Activated gamma-delta T cell treated with anti-CD3 and anti-CD28 coated beads, Interleukin-2, amount 50 U/mL, for 16 hours (primary cell): ENCODE measurements at regions not wholly inside any gene's neighbourhood (a gene's known extent, or its start where the extent isn't known, plus 50 kb on each side); places are given as distances from the start of the nearest gene placed in this dataset.

Experiments
- DNase-seq: peaks from one replicate; pipeline ENCODE4 v3.0.0-alpha.2; 2020; ENCODE audit warnings: low read depth

- DNase-seq, result no peak
These were observed 108.4 kb upstream of the TNFAIP3 start for GRCh38 chr6:137758661-137759060.

GRCh38 chr6:137759624-137760023 is 107.4 kb upstream of the TNFAIP3 start:
- no peak for DNase-seq

GRCh38 chr6:137761072-137761471 is 106.0 kb upstream of the TNFAIP3 start:
- no peak for DNase-seq

- no peak for DNase-seq
These were observed 105.6 kb upstream of the TNFAIP3 start for GRCh38 chr6:137761487-137761886.

GRCh38 chr6:137762168-137763090 is 104.6 kb upstream of the TNFAIP3 start:
- DNase-seq, result no peak

- no peak for DNase-seq
These were observed 103.6 kb upstream of the TNFAIP3 start for GRCh38 chr6:137763436-137763835.

GRCh38 chr6:137763886-137764285 is 103.2 kb upstream of the TNFAIP3 start:
- no peak for DNase-seq

- no peak for DNase-seq
These were observed 102.6 kb upstream of the TNFAIP3 start for GRCh38 chr6:137764464-137764863.

- no peak for DNase-seq
These were observed 102.0 kb upstream of the TNFAIP3 start for GRCh38 chr6:137765059-137765458.

GRCh38 chr6:137766596-137767370 is 100.3 kb upstream of the TNFAIP3 start:
- DNase-seq, result no peak

- DNase-seq, result no peak
These were observed 99.6 kb upstream of the TNFAIP3 start for GRCh38 chr6:137767465-137767864.

GRCh38 chr6:137767911-137768690 is 99.0 kb upstream of the TNFAIP3 start:
- DNase-seq, result no peak

GRCh38 chr6:137768935-137769334 is 98.1 kb upstream of the TNFAIP3 start:
- no peak for DNase-seq

- DNase-seq, result no peak
These were observed 97.2 kb upstream of the TNFAIP3 start for GRCh38 chr6:137769797-137770362.

GRCh38 chr6:137772541-137773250 is 94.4 kb upstream of the TNFAIP3 start:
- DNase-seq, result no peak

- no peak for DNase-seq
These were observed 91.8 kb upstream of the TNFAIP3 start for GRCh38 chr6:137775227-137775626.

GRCh38 chr6:137775720-137776119 is 91.3 kb upstream of the TNFAIP3 start:
- no peak for DNase-seq

- no peak for DNase-seq
These were observed 90.8 kb upstream of the TNFAIP3 start for GRCh38 chr6:137776256-137776655.

GRCh38 chr6:137776786-137777686 is 90.0 kb upstream of the TNFAIP3 start:
- DNase-seq, result no peak

- DNase-seq, result no peak
These were observed 89.4 kb upstream of the TNFAIP3 start for GRCh38 chr6:137777687-137778075.
